Activated gamma-delta T cell treated with Interleukin-2 at 50 U/mL for 16 hours (primary cell): ENCODE measurements at regions not wholly inside any gene's neighbourhood (a gene's known extent, or its start where the extent isn't known, plus 50 kb on each side); places are given as distances from the start of the nearest gene placed in this dataset.
"Not testable (repeated sequence)": the region's sequence is repeated elsewhere in the genome, so short reads cannot be mapped to it uniquely, and the experiment has no call there.

ENCODE experiments used
- DNase-seq: peaks from one replicate; pipeline ENCODE4 v3.0.0-alpha.2; 2020

- DNase-seq: no peak
Observed at GRCh38 chr4:114034189-114034588, 54.7 kb upstream of the ARSJ start.

GRCh38 chr4:114036426-114036825 lies 57.0 kb upstream of the ARSJ start:
- DNase-seq: no peak

GRCh38 chr4:114036864-114037263 lies 57.4 kb upstream of the ARSJ start:
- DNase-seq: no peak

- no peak for DNase-seq
Observed at GRCh38 chr4:114037988-114038387, 58.5 kb upstream of the ARSJ start.

- DNase-seq: no peak
Observed at GRCh38 chr4:114038762-114039387, 59.4 kb upstream of the ARSJ start.

GRCh38 chr4:114040319-114041116 lies 61.1 kb upstream of the ARSJ start:
- no peak for DNase-seq

GRCh38 chr4:114041117-114041475 lies 61.6 kb upstream of the ARSJ start:
- DNase-seq: no peak

GRCh38 chr4:114043116-114043515 lies 63.7 kb upstream of the ARSJ start:
- DNase-seq: no peak

GRCh38 chr4:114044351-114044750 lies 64.9 kb upstream of the ARSJ start:
- DNase-seq: not testable (repeated sequence)

GRCh38 chr4:114046331-114046730 lies 66.9 kb upstream of the ARSJ start:
- no peak for DNase-seq

- not testable (repeated sequence) for DNase-seq
Observed at GRCh38 chr4:114048154-114048553, 68.7 kb upstream of the ARSJ start.

- DNase-seq: no peak
Observed at GRCh38 chr4:114052227-114052626, 72.8 kb upstream of the ARSJ start.

- DNase-seq: no peak
Observed at GRCh38 chr4:114056599-114056998, 77.2 kb upstream of the ARSJ start.

GRCh38 chr4:114057746-114058145 lies 78.3 kb upstream of the ARSJ start:
- no peak for DNase-seq

GRCh38 chr4:114062499-114062898 lies 83.1 kb upstream of the ARSJ start:
- DNase-seq: no peak

- DNase-seq: no peak
Observed at GRCh38 chr4:114072781-114073180, 93.3 kb upstream of the ARSJ start.

- no peak for DNase-seq
Observed at GRCh38 chr4:114076899-114077570, 97.6 kb upstream of the ARSJ start.

- DNase-seq: no peak
Observed at GRCh38 chr4:114077610-114078009, 98.2 kb upstream of the ARSJ start.

- no peak for DNase-seq
Observed at GRCh38 chr4:114078636-114079035, 99.2 kb upstream of the ARSJ start.

- DNase-seq: no peak
Observed at GRCh38 chr4:114081783-114082182, 102.3 kb upstream of the ARSJ start.

- DNase-seq: no peak
Observed at GRCh38 chr4:114082348-114082747, 102.9 kb upstream of the ARSJ start.

- no peak for DNase-seq
Observed at GRCh38 chr4:114085611-114086345, 106.3 kb upstream of the ARSJ start.

- DNase-seq: no peak
Observed at GRCh38 chr4:114087596-114088230, 108.3 kb upstream of the ARSJ start.
